H9 (cell line): ENCODE measurements at regions not wholly inside any gene's neighbourhood (a gene's known extent, or its start where the extent isn't known, plus 50 kb on each side); places are given as distances from the start of the nearest gene placed in this dataset.

Experiments used
- DNase-seq: peaks from one replicate; pipeline ENCODE4 v3.0.0-alpha.2; 2017
- H2AFZ ChIP-seq: one replicate; pipeline ENCODE4 v1.6.1; 2013; ENCODE audit warnings: mild to moderate bottlenecking, low read length, control low read depth, moderate library complexity
- H2AK5ac ChIP-seq: 2 replicates; pipeline ENCODE4 v1.6.1; 2013; ENCODE audit warnings: low read length, control low read depth, mixed read lengths; ENCODE audit not compliant: insufficient read length
- H2BK120ac ChIP-seq: one replicate; pipeline ENCODE4 v1.6.1; 2013; ENCODE audit warnings: low read depth, mild to moderate bottlenecking, low read length, control low read depth, inconsistent platforms; ENCODE audit not compliant: poor library complexity, severe bottlenecking
- H2BK12ac ChIP-seq: 2 replicates; pipeline ENCODE4 v1.6.1; 2013; ENCODE audit warnings: low read length, control low read depth, mixed read lengths, low read depth; ENCODE audit not compliant: insufficient read length
- H2BK15ac ChIP-seq: 2 replicates; pipeline ENCODE4 v1.6.1; 2013; ENCODE audit warnings: low read depth, low read length, control low read depth
- H2BK20ac ChIP-seq: one replicate; pipeline ENCODE4 v1.6.1; 2013; ENCODE audit warnings: low read depth, mild to moderate bottlenecking, low read length, control low read depth, inconsistent platforms; ENCODE audit not compliant: poor library complexity, severe bottlenecking
- H2BK5ac ChIP-seq: 2 replicates; pipeline ENCODE4 v1.6.1; 2013; ENCODE audit warnings: low read length, control low read depth, mixed read lengths; ENCODE audit not compliant: insufficient read length
- H3K14ac ChIP-seq: 2 replicates; pipeline ENCODE4 v1.6.1; 2013; ENCODE audit warnings: low read length, control low read depth; ENCODE audit not compliant: insufficient read depth
- H3K18ac ChIP-seq: 2 replicates; pipeline ENCODE4 v1.6.1; 2013; ENCODE audit warnings: low read depth, mild to moderate bottlenecking, mixed read lengths, low read length, control low read depth; ENCODE audit not compliant: insufficient read length
- H3K23ac ChIP-seq: 2 replicates; pipeline ENCODE4 v1.6.1; 2013; ENCODE audit warnings: low read length, control low read depth, mixed read lengths, low read depth; ENCODE audit not compliant: insufficient read length
- H3K23me2 ChIP-seq: 2 replicates; pipeline ENCODE4 v1.6.1; 2013; ENCODE audit warnings: low read depth, mild to moderate bottlenecking, mixed read lengths, low read length, control low read depth; ENCODE audit not compliant: insufficient read length, poor library complexity, severe bottlenecking
- H3K27ac ChIP-seq: 2 replicates; pipeline ENCODE4 v1.5.1; 2013; ENCODE audit warnings: low read length, control low read depth, mixed read lengths, low read depth; ENCODE audit not compliant: insufficient read length
- H3K27me3 ChIP-seq: 2 replicates; pipeline ENCODE4 v1.6.1; 2013; ENCODE audit warnings: low read length, control low read depth, inconsistent platforms; ENCODE audit not compliant: insufficient read depth
- H3K4ac ChIP-seq: 2 replicates; pipeline ENCODE4 v1.6.1; 2013; ENCODE audit warnings: low read depth, mild to moderate bottlenecking, control low read depth, inconsistent platforms, low read length, moderate library complexity
- H3K4me1 ChIP-seq: 2 replicates; pipeline ENCODE4 v1.6.1; 2013; ENCODE audit warnings: low read length, control low read depth, inconsistent platforms; ENCODE audit not compliant: insufficient read depth
- H3K4me2 ChIP-seq: 2 replicates; pipeline ENCODE4 v1.6.1; 2013; ENCODE audit warnings: low read length, control low read depth, mixed read lengths; ENCODE audit not compliant: insufficient read length, insufficient read depth
- H3K56ac ChIP-seq: 2 replicates; pipeline ENCODE4 v1.6.1; 2013; ENCODE audit warnings: low read depth, mild to moderate bottlenecking, mixed read lengths, low read length, control low read depth; ENCODE audit not compliant: insufficient read length
- H3K79me1 ChIP-seq: 2 replicates; pipeline ENCODE4 v1.6.1; 2013; ENCODE audit warnings: low read depth, mild to moderate bottlenecking, moderate library complexity, low read length, control low read depth, inconsistent platforms; ENCODE audit not compliant: insufficient read depth, poor library complexity, severe bottlenecking
- H3K79me2 ChIP-seq: 2 replicates; pipeline ENCODE4 v1.6.1; 2013; ENCODE audit warnings: low read length, control low read depth, inconsistent platforms; ENCODE audit not compliant: insufficient read depth
- H3K9ac ChIP-seq: 2 replicates; pipeline ENCODE4 v1.6.1; 2013; ENCODE audit warnings: low read length, control low read depth, mixed read lengths; ENCODE audit not compliant: insufficient read length; ENCODE audit errors: extremely low read depth
- H3K9me3 ChIP-seq: one replicate; pipeline ENCODE4 v1.6.1; 2013; ENCODE audit warnings: low read depth, low read length, inconsistent platforms; ENCODE audit not compliant: control insufficient read depth
- H3T11ph ChIP-seq: one replicate; pipeline ENCODE4 v1.6.1; 2013; ENCODE audit warnings: mild to moderate bottlenecking, low read length, control low read depth, inconsistent platforms
- H4K20me1 ChIP-seq: one replicate; pipeline ENCODE4 v1.6.1; 2013; ENCODE audit not compliant: control insufficient read depth, insufficient read length, insufficient read depth
- H4K5ac ChIP-seq: 2 replicates; pipeline ENCODE4 v1.6.1; 2013; ENCODE audit warnings: low read depth, mild to moderate bottlenecking, mixed read lengths, low read length, control low read depth; ENCODE audit not compliant: insufficient read length
- H4K8ac ChIP-seq: replicated peaks from 2 replicates; pipeline ENCODE4 v1.6.1; 2013; ENCODE audit warnings: low read length, control low read depth, mixed read lengths, low read depth; ENCODE audit not compliant: insufficient read length
- H4K91ac ChIP-seq: 2 replicates; pipeline ENCODE4 v1.6.1; 2013; ENCODE audit warnings: low read depth, mild to moderate bottlenecking, moderate library complexity, mixed read lengths, low read length, control low read depth; ENCODE audit not compliant: insufficient read length
- H3K27ac Mint-ChIP-seq, 3 experiments: 2 replicates in 2 of 3; 3 replicates in 1 of 3; pipeline ENCODE4 v1.8.0; 2020 to 2021; ENCODE audit warnings: mixed read lengths in 3 of 3, mild to moderate bottlenecking in 1 of 3, moderate library complexity in 1 of 3
- H3K27me3 Mint-ChIP-seq: 2 replicates; pipeline ENCODE4 v1.8.0; 2021; ENCODE audit warnings: low read depth, mild to moderate bottlenecking, moderate library complexity, mixed read lengths
- H3K36me3 Mint-ChIP-seq, 3 experiments: 2 replicates in 2 of 3; 3 replicates in 1 of 3; pipeline ENCODE4 v1.8.0; 2020 to 2021; ENCODE audit warnings: low read depth in 3 of 3, mixed read lengths in 3 of 3; ENCODE audit not compliant: insufficient read depth in 1 of 3
- H3K4me1 Mint-ChIP-seq, 2 experiments: 2 replicates each; pipeline ENCODE4 v1.8.0; 2020; ENCODE audit warnings: mixed read lengths in 2 of 2
- H3K4me3 Mint-ChIP-seq, 2 experiments: 2 replicates in 1 of 2; 3 replicates in 1 of 2; pipeline ENCODE4 v1.8.0; 2020 to 2021; ENCODE audit warnings: mild to moderate bottlenecking in 2 of 2, mixed read lengths in 2 of 2, moderate library complexity in 1 of 2
- H3K9me3 Mint-ChIP-seq, 2 experiments: 2 replicates in 1 of 2; 3 replicates in 1 of 2; pipeline ENCODE4 v1.8.0; 2020; ENCODE audit warnings: mild to moderate bottlenecking in 2 of 2, mixed read lengths in 2 of 2, moderate library complexity in 1 of 2
- WGBS: extraction: QIAGEN DNeasy Blood & Tissue Kit; methylation state at CpG from one replicate; pipeline ENCODE4 v1.1.7; 2013; ENCODE audit warnings: missing lambda C conversion rate, low lambda C conversion rate, mixed read lengths; ENCODE audit not compliant: insufficient read length; ENCODE audit errors: extremely low coverage; 5-methylcytosine and 5-hydroxymethylcytosine counted together
- TF ChIP-seq, protein P1 (sequence below): fragments of 200-600 bp; sonication (generic); conservative IDR thresholded peaks from 3 replicates; pipeline ENCODE4 v1.8.0; 2021; ENCODE audit warnings: antibody characterized with exemption, mild to moderate bottlenecking

DNA sequence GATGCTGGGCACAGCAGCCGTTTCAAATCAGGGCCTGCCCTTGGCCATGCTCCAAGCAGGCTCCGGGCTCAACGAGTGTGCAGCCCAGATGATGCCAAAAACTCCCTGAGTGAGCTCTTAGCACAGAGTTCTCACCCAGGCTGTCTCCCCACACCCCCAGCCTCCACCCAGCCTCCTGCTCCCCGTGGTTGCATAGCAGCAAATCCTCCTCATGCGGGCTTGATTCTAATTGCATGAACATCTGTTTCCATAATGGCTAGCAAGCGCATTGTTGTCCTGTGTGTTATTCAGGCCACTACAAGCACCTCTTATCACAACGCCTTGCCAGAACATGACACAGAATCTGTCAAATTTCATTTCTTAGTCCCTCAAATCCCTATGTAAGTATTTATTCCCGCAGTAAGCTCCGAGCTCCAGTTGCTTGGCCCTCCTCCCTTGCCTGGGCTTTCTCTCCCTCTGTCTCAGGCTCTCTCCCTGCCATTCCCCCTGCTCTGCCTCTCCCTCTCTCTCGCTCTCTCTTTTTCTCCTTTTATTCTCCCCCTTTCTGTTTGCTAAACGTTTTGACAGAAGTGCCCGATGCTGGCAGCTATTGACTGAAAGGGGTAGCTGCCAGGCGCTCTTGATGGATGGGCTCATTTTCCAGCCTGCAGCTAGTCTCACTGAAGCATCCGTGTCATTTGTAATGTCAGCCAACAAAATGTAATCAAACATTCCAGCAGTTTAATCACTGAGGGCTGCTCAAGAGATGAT is 306.5 kb downstream of the IL20RB start:
- no peak overlapping the region for H2BK5ac ChIP-seq
- TF ChIP-seq, protein P1, sequence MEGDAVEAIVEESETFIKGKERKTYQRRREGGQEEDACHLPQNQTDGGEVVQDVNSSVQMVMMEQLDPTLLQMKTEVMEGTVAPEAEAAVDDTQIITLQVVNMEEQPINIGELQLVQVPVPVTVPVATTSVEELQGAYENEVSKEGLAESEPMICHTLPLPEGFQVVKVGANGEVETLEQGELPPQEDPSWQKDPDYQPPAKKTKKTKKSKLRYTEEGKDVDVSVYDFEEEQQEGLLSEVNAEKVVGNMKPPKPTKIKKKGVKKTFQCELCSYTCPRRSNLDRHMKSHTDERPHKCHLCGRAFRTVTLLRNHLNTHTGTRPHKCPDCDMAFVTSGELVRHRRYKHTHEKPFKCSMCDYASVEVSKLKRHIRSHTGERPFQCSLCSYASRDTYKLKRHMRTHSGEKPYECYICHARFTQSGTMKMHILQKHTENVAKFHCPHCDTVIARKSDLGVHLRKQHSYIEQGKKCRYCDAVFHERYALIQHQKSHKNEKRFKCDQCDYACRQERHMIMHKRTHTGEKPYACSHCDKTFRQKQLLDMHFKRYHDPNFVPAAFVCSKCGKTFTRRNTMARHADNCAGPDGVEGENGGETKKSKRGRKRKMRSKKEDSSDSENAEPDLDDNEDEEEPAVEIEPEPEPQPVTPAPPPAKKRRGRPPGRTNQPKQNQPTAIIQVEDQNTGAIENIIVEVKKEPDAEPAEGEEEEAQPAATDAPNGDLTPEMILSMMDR, result no peak
- no peak overlapping the region for H4K8ac ChIP-seq
- no peak overlapping the region for H2BK20ac ChIP-seq
- no peak overlapping the region for H3K14ac ChIP-seq
- Mint-ChIP-seq H3K4me3 (no peak overlapping the region), H3K27ac (no peak overlapping the region), H3K4me1 (peaks cover 17 to 26% of the 10 kb centered on the region in 2 experiments), H3K9me3 (no peaks in the 10 kb centered on the region), H3K27me3 (no peaks in the 10 kb centered on the region), H3K36me3 (no peaks in the 10 kb centered on the region)
- H3K79me2 ChIP-seq, result no peaks in the 10 kb centered on the region
- no peak overlapping the region for H3K18ac ChIP-seq
- WGBS, result no CpG with 5 or more reads among the region's 14 CpGs
- no peak overlapping the region for H3K56ac ChIP-seq
- H3K27me3 ChIP-seq, result no peaks in the 10 kb centered on the region
- H4K5ac ChIP-seq, result no peak overlapping the region
- H3K79me1 ChIP-seq, result no peaks in the 10 kb centered on the region
- no peak overlapping the region for H2AK5ac ChIP-seq
- H3T11ph ChIP-seq, result no peak overlapping the region
- no peak overlapping the region for H2BK12ac ChIP-seq
- no peak overlapping the region for H3K27ac ChIP-seq
- H2BK15ac ChIP-seq, result no peak overlapping the region
- H3K23ac ChIP-seq, result no peak overlapping the region
- no peak overlapping the region for H4K91ac ChIP-seq
- H3K4ac ChIP-seq, result no peak overlapping the region
- H3K9me3 ChIP-seq, result no peaks in the 10 kb centered on the region
- no peak for DNase-seq
- H3K9ac ChIP-seq, result no peak overlapping the region
- H4K20me1 ChIP-seq, result no peaks in the 10 kb centered on the region
- no peaks in the 10 kb centered on the region for H3K23me2 ChIP-seq
- no peak overlapping the region for H3K4me2 ChIP-seq
- no peak overlapping the region for H2AFZ ChIP-seq
- no peaks in the 10 kb centered on the region; the same call in 1 of the 2 replicates for H3K4me1 ChIP-seq
- H2BK120ac ChIP-seq, result no peak overlapping the region
